Keratinocyte (primary cell): ENCODE measurements at regions not wholly inside any gene's neighbourhood (a gene's known extent, or its start where the extent isn't known, plus 50 kb on each side); places are given as distances from the start of the nearest gene placed in this dataset.

Experiments
- CTCF ChIP-seq, 3 experiments: IDR thresholded peaks in 1 of 3; conservative IDR thresholded peaks in 1 of 3; optimal IDR thresholded peaks in 1 of 3; 2 replicates in 2 of 3; 3 replicates in 1 of 3; pipeline versions ENCODE3 to v1.5.1; 2011; ENCODE audit warnings: low read length in 3 of 3, mild to moderate bottlenecking in 3 of 3, moderate library complexity in 2 of 3, control low read depth in 1 of 3, inconsistent platforms in 1 of 3; ENCODE audit not compliant: insufficient read depth in 2 of 3; ENCODE audit errors: extremely low read depth in 1 of 3
- EZH2 ChIP-seq: IDR thresholded peaks from one replicate; pipeline ENCODE4 v1.6.1; 2012; ENCODE audit warnings: inconsistent platforms, mild to moderate bottlenecking, low read length, moderate library complexity

DNA sequence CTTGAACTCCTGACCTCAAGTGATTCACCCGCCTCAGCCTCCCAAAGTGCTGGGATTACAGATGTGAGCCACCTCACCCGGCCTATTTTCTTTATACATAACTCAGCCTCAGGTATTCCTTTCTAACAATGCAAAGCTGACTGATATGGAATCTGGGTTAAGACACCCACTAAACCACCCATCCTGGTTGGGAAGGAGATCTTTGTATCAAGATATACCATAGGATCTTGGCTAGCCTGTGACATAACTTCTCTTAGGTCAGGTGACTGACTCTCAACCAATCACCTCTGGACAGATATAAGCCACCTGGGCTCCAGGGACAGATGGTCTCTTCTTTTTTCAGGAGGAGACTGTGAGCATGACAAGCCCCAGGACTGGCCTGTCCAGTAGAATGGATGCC lies 51.2 kb upstream of the NKD1 start:
- no peak for TF ChIP-seq CTCF (optimal IDR thresholded peaks at IDR 0.05 in 1 of 3, IDR thresholded peaks at IDR 0.05 in 1 of 3, conservative IDR thresholded peaks at IDR 0.05 in 1 of 3; ENCODE audit: extremely low read depth in 1 of 3, insufficient read depth in 2 of 3, low read length in 3 of 3)
- TF ChIP-seq EZH2: no peak
